ENCODE measurements at regions not wholly inside any gene's neighbourhood (a gene's known extent, or its start where the extent isn't known, plus 50 kb on each side); places are given as distances from the start of the nearest gene placed in this dataset.

GRCh38 chr12:24463375-24463774 lies 485.5 kb downstream of the BCAT1 start:
- no peak for DNase-seq

GRCh38 chr12:24462946-24463345 lies 486.0 kb downstream of the BCAT1 start:
- DNase-seq, result no peak

GRCh38 chr12:24460506-24460905 lies 488.4 kb downstream of the BCAT1 start:
- DNase-seq, result no peak

- DNase-seq, result no peak
Observed at GRCh38 chr12:24460099-24460498, 488.8 kb downstream of the BCAT1 start.

- DNase-seq, result no peak
Observed at GRCh38 chr12:24455811-24456210, 493.1 kb downstream of the BCAT1 start.

- no peak for DNase-seq
Observed at GRCh38 chr12:24447678-24448077, 498.2 kb upstream of the SOX5 start.

- DNase-seq, result no peak
Observed at GRCh38 chr12:24446287-24446686, 496.8 kb upstream of the SOX5 start.

- DNase-seq, result no peak
Observed at GRCh38 chr12:24444634-24445033, 495.2 kb upstream of the SOX5 start.

- no peak for DNase-seq
Observed at GRCh38 chr12:24441458-24441857, 492.0 kb upstream of the SOX5 start.

GRCh38 chr12:24436667-24437066 lies 487.2 kb upstream of the SOX5 start:
- DNase-seq, result no peak

GRCh38 chr12:24431872-24432271 lies 482.4 kb upstream of the SOX5 start:
- DNase-seq, result no peak

- DNase-seq, result no peak
Observed at GRCh38 chr12:24427776-24428175, 478.3 kb upstream of the SOX5 start.

- no peak for DNase-seq
Observed at GRCh38 chr12:24425601-24425970, 476.1 kb upstream of the SOX5 start.

GRCh38 chr12:24424889-24425600 lies 475.6 kb upstream of the SOX5 start:
- DNase-seq, result peak; percentile 47

GRCh38 chr12:24424376-24424775 lies 474.9 kb upstream of the SOX5 start:
- DNase-seq, result no peak

GRCh38 chr12:24423611-24424010 lies 474.1 kb upstream of the SOX5 start:
- no peak for DNase-seq

GRCh38 chr12:24421759-24422158 lies 472.3 kb upstream of the SOX5 start:
- DNase-seq, result no peak

- DNase-seq, result no peak
Observed at GRCh38 chr12:24418157-24418556, 468.7 kb upstream of the SOX5 start.

GRCh38 chr12:24416423-24417109 lies 467.1 kb upstream of the SOX5 start:
- no peak for DNase-seq

GRCh38 chr12:24415934-24416333 lies 466.5 kb upstream of the SOX5 start:
- DNase-seq, result no peak

- no peak for DNase-seq
Observed at GRCh38 chr12:24414480-24414879, 465.0 kb upstream of the SOX5 start.

GRCh38 chr12:24411948-24412347 lies 462.5 kb upstream of the SOX5 start:
- no peak for DNase-seq

- no peak for DNase-seq
Observed at GRCh38 chr12:24409868-24410267, 460.4 kb upstream of the SOX5 start.

- no peak for DNase-seq
Observed at GRCh38 chr12:24408305-24408704, 458.8 kb upstream of the SOX5 start.

- DNase-seq, result no peak
Observed at GRCh38 chr12:24407884-24408283, 458.4 kb upstream of the SOX5 start.

All from NCI-H1105 (cell line).